ENCODE measurements at regions not wholly inside any gene's neighbourhood (a gene's known extent, or its start where the extent isn't known, plus 50 kb on each side); places are given as distances from the start of the nearest gene placed in this dataset.

GRCh38 chr3:42013691-42014457 is 52.0 kb upstream of the ULK4 start:
- peak in 1 of 3 donors; percentile 38 for DNase-seq (ENCODE audit: low read depth in 2 of 3, low spot score in 2 of 3)

GRCh38 chr3:42012935-42013690 is 51.2 kb upstream of the ULK4 start:
- DNase-seq (ENCODE audit: low read depth in 2 of 3, low spot score in 2 of 3), result peak; percentile 38 to 90 (median 80)

- no peak for DNase-seq (ENCODE audit: low read depth in 2 of 3, low spot score in 2 of 3)
Measured at GRCh38 chr3:42012383-42012934, 50.6 kb upstream of the ULK4 start.

Data from hematopoietic multipotent progenitor cell (in vitro differentiated cells).